DMS114 treated with DMSO at 0.1 percent for 48 hours (cell line): ENCODE measurements at regions not wholly inside any gene's neighbourhood (a gene's known extent, or its start where the extent isn't known, plus 50 kb on each side); places are given as distances from the start of the nearest gene placed in this dataset.

Experiments
- DNase-seq: peaks from one replicate; lab custom pipeline; 2025; ENCODE audit not compliant: unreplicated experiment; lab: John Stamatoyannopoulos, UW

- no peak for DNase-seq
These were observed 590.7 kb downstream of the ANXA1 start for GRCh38 chr9:73742412-73742811.

- DNase-seq, result no peak
These were observed 592.2 kb downstream of the ANXA1 start for GRCh38 chr9:73743826-73744225.

GRCh38 chr9:73745598-73745997 lies 593.9 kb downstream of the ANXA1 start:
- DNase-seq, result no peak

GRCh38 chr9:73753171-73753570 lies 601.5 kb downstream of the ANXA1 start:
- DNase-seq, result no peak

GRCh38 chr9:73761905-73762304 lies 610.2 kb downstream of the ANXA1 start:
- no peak for DNase-seq

- DNase-seq, result no peak
These were observed 622.2 kb downstream of the ANXA1 start for GRCh38 chr9:73773896-73774295.

GRCh38 chr9:73775757-73776156 lies 624.1 kb downstream of the ANXA1 start:
- no peak for DNase-seq

GRCh38 chr9:73780916-73781315 lies 629.3 kb downstream of the ANXA1 start:
- no peak for DNase-seq

- no peak for DNase-seq
These were observed 630.5 kb downstream of the ANXA1 start for GRCh38 chr9:73782166-73782565.

- DNase-seq, result no peak
These were observed 647.8 kb downstream of the ANXA1 start for GRCh38 chr9:73799446-73799845.

GRCh38 chr9:73805111-73805510 lies 653.4 kb downstream of the ANXA1 start:
- DNase-seq, result no peak

GRCh38 chr9:73805853-73806458 lies 654.3 kb downstream of the ANXA1 start:
- no peak for DNase-seq

GRCh38 chr9:73806876-73807275 lies 655.2 kb downstream of the ANXA1 start:
- no peak for DNase-seq

- no peak for DNase-seq
These were observed 656.3 kb downstream of the ANXA1 start for GRCh38 chr9:73807952-73808351.

GRCh38 chr9:73810585-73811215 lies 659.0 kb downstream of the ANXA1 start:
- no peak for DNase-seq

- no peak for DNase-seq
These were observed 661.9 kb downstream of the ANXA1 start for GRCh38 chr9:73813546-73813945.

GRCh38 chr9:73816905-73817304 lies 665.2 kb downstream of the ANXA1 start:
- DNase-seq, result no peak

- no peak for DNase-seq
These were observed 672.5 kb upstream of the RORB start for GRCh38 chr9:73824671-73825070.

GRCh38 chr9:73838871-73839270 lies 658.3 kb upstream of the RORB start:
- DNase-seq, result no peak

GRCh38 chr9:73839471-73839870 lies 657.7 kb upstream of the RORB start:
- no peak for DNase-seq

- no peak for DNase-seq
These were observed 656.1 kb upstream of the RORB start for GRCh38 chr9:73841018-73841417.

GRCh38 chr9:73844135-73844534 lies 653.0 kb upstream of the RORB start:
- DNase-seq, result no peak

- no peak for DNase-seq
These were observed 651.6 kb upstream of the RORB start for GRCh38 chr9:73845539-73845938.
